IMR-90 (cell line): ENCODE measurements at regions not wholly inside any gene's neighbourhood (a gene's known extent, or its start where the extent isn't known, plus 50 kb on each side); places are given as distances from the start of the nearest gene placed in this dataset.

Source experiments
- ATAC-seq: fragments of 200-7000 bp; cut with Tn5 transposase; 2 replicates; pipeline ENCODE4 v1.9.1; 2020; ENCODE audit warnings: low read depth, mild to moderate bottlenecking, moderate library complexity
- BruUV-seq: library from RNA; stranded (reverse); fragments of 400-500 nt; replicated peaks from 2 replicates; lab custom pipeline; 2021; lab: Mats Ljungman, UMichigan
- CTCF ChIA-PET: fragments of 300-600 bp; formaldehyde crosslinking; extraction: SDS; loops from one replicate; lab custom pipeline; 2021; ENCODE audit warnings: antibody characterized with exemption; lab: Yijun Ruan, JAX
- POLR2A ChIA-PET: fragments of 300-600 bp; sonication (Branson Sonifier 250); formaldehyde crosslinking; loops from one replicate; lab custom pipeline; 2022; ENCODE audit warnings: antibody characterized with exemption; ENCODE audit not compliant: unreplicated experiment; lab: Charles Lee
- DNase-seq: peaks from one replicate; pipeline ENCODE4 v3.0.0; 2013
- H2AFZ ChIP-seq: replicated peaks from 2 replicates; pipeline ENCODE3; 2013; ENCODE audit warnings: low read length, mild to moderate bottlenecking; ENCODE audit not compliant: poor library complexity
- H2AK5ac ChIP-seq: 2 replicates; pipeline ENCODE4 v1.6.1; 2013; ENCODE audit warnings: low read depth, low read length, inconsistent platforms
- H2AK9ac ChIP-seq: replicated peaks from 2 replicates; pipeline ENCODE3; 2013; ENCODE audit warnings: mild to moderate bottlenecking, low read depth, low read length, moderate library complexity; ENCODE audit not compliant: poor library complexity
- H2BK120ac ChIP-seq: 2 replicates; pipeline ENCODE4 v1.6.1; 2013; ENCODE audit warnings: low read depth, low read length, inconsistent platforms
- H2BK15ac ChIP-seq: 3 replicates; pipeline ENCODE4 v1.6.1; 2013; ENCODE audit warnings: low read depth, low read length, inconsistent platforms
- H2BK20ac ChIP-seq: 2 replicates; pipeline ENCODE4 v1.6.1; 2013; ENCODE audit warnings: low read depth, mild to moderate bottlenecking, inconsistent platforms, low read length, moderate library complexity
- H2BK5ac ChIP-seq: 2 replicates; pipeline ENCODE4 v1.6.1; 2013; ENCODE audit warnings: mild to moderate bottlenecking, low read depth, low read length, inconsistent platforms; ENCODE audit not compliant: poor library complexity, severe bottlenecking
- H3K14ac ChIP-seq: replicated peaks from 2 replicates; pipeline ENCODE4 v1.6.1; 2013; ENCODE audit warnings: low read depth, low read length, inconsistent platforms
- H3K18ac ChIP-seq: 2 replicates; pipeline ENCODE4 v1.6.1; 2013; ENCODE audit warnings: low read depth, low read length, control low read depth
- H3K23ac ChIP-seq: 2 replicates; pipeline ENCODE4 v1.6.1; 2013; ENCODE audit warnings: low read depth, low read length, inconsistent platforms
- H3K27ac ChIP-seq: 2 replicates; pipeline ENCODE4 v1.5.1; 2013; ENCODE audit warnings: mild to moderate bottlenecking, control low read depth, low read length; ENCODE audit not compliant: insufficient read depth
- H3K27me3 ChIP-seq: 2 replicates; pipeline ENCODE4 v1.6.1; 2013; ENCODE audit warnings: low read length; ENCODE audit not compliant: control insufficient read depth, insufficient read depth
- H3K36me3 ChIP-seq: 2 replicates; pipeline ENCODE4 v1.6.1; 2013; ENCODE audit warnings: low read length, mixed read lengths; ENCODE audit not compliant: control insufficient read depth, insufficient read depth
- H3K4ac ChIP-seq: 2 replicates; pipeline ENCODE4 v1.6.1; 2013; ENCODE audit warnings: low read depth, low read length, inconsistent platforms
- H3K4me1 ChIP-seq: 2 replicates; pipeline ENCODE4 v1.6.1; 2013; ENCODE audit warnings: low read length, mixed read lengths; ENCODE audit not compliant: control insufficient read depth, insufficient read depth
- H3K4me2 ChIP-seq: 2 replicates; pipeline ENCODE4 v1.6.1; 2013; ENCODE audit warnings: low read depth, mild to moderate bottlenecking, control low read depth, low read length, moderate library complexity
- H3K4me3 ChIP-seq: 2 replicates; pipeline ENCODE4 v1.5.1; 2013; ENCODE audit warnings: low read depth, mild to moderate bottlenecking, control low read depth, low read length, moderate library complexity; ENCODE audit not compliant: insufficient read depth
- H3K56ac ChIP-seq: 2 replicates; pipeline ENCODE4 v1.6.1; 2013; ENCODE audit warnings: low read length, inconsistent platforms; ENCODE audit not compliant: insufficient read depth; ENCODE audit errors: extremely low read depth
- H3K79me1 ChIP-seq, 2 experiments: 2 replicates each; pipeline ENCODE4 v1.6.1; 2013; ENCODE audit warnings: low read length in 2 of 2, inconsistent platforms in 1 of 2, low read depth in 1 of 2
- H3K9ac ChIP-seq: 2 replicates; pipeline ENCODE4 v1.6.1; 2013; ENCODE audit warnings: low read depth, low read length, control low read depth
- H3K9me1 ChIP-seq: 2 replicates; pipeline ENCODE4 v1.6.1; 2013; ENCODE audit warnings: low read length, inconsistent platforms; ENCODE audit not compliant: insufficient read depth
- H3K9me3 ChIP-seq: 2 replicates; pipeline ENCODE4 v1.6.1; 2013; ENCODE audit warnings: low read length; ENCODE audit not compliant: control insufficient read depth, insufficient read depth
- H4K20me1 ChIP-seq: 2 replicates; pipeline ENCODE4 v1.6.1; 2013; ENCODE audit warnings: low read length, inconsistent platforms; ENCODE audit not compliant: insufficient read depth
- H4K5ac ChIP-seq: 2 replicates; pipeline ENCODE4 v1.6.1; 2013; ENCODE audit warnings: mild to moderate bottlenecking, low read depth, low read length, control low read depth
- H4K8ac ChIP-seq, 2 experiments: 2 replicates each; pipeline ENCODE4 v1.6.1; 2013; ENCODE audit warnings: low read depth in 2 of 2, low read length in 2 of 2, control low read depth in 1 of 2, inconsistent platforms in 1 of 2
- H4K91ac ChIP-seq: 2 replicates; pipeline ENCODE4 v1.6.1; 2013; ENCODE audit warnings: low read depth, low read length, inconsistent platforms; ENCODE audit not compliant: insufficient read depth
- CEBPB ChIP-seq: IDR thresholded peaks from 2 replicates; pipeline ENCODE4 v1.6.1; 2012; ENCODE audit warnings: low read depth, low read length, improper control_type of control experiment
- FOS ChIP-seq: fragments of 150-350 bp; IDR thresholded peaks from 2 replicates; pipeline ENCODE4 v1.6.1; 2016; ENCODE audit warnings: low read depth, low read length
- MAZ ChIP-seq: IDR thresholded peaks from 2 replicates; pipeline ENCODE4 v1.6.1; 2012; ENCODE audit warnings: low read depth, mild to moderate bottlenecking, low read length, improper control_type of control experiment, moderate library complexity, borderline replicate concordance
- NFE2L2 ChIP-seq: fragments of 150-350 bp; IDR thresholded peaks from 2 replicates; pipeline ENCODE4 v1.6.1; 2016; ENCODE audit warnings: low read depth, mild to moderate bottlenecking, low read length
- RAD21 ChIP-seq: IDR thresholded peaks from 2 replicates; pipeline ENCODE4 v1.6.1; 2012; ENCODE audit warnings: low read length, improper control_type of control experiment
- dilution Hi-C: fragments of 300-500 bp; cut with HindIII; formaldehyde crosslinking; loops from one replicate; pipeline ENCODE4 v1.14.3; 2018; ENCODE audit warnings: low sequenced_read_pairs; ENCODE audit not compliant: unreplicated experiment
- in situ Hi-C: fragments of 300-500 bp; cut with MboI; formaldehyde crosslinking; loops from 3 replicates; pipeline ENCODE4 v1.14.3; 2019; ENCODE audit warnings: low sequenced_read_pairs, inconsistent platforms, mixed read lengths
- intact Hi-C: fragments of 100-400 bp; cut with micrococcal nuclease; formaldehyde crosslinking; loops from 2 replicates; pipeline ENCODE4 v1.10.0; 2022

GRCh38 chr11:92401520-92401919, 176.9 kb downstream of the FAT3 start:
- no peak overlapping the region for H2BK120ac ChIP-seq
- H4K8ac ChIP-seq = no peak overlapping the region
- TF ChIP-seq RAD21 (no peak), FOS (no peak), MAZ (no peak), CEBPB (no peak), NFE2L2 (no peak)
- no peak overlapping the region for H3K4ac ChIP-seq
- dilution Hi-C loops (no loop called here), in situ Hi-C loops (no loop called here), intact Hi-C loops (no loop called here)
- H3K56ac ChIP-seq = no peak overlapping the region
- ATAC-seq = no peak
- H3K4me2 ChIP-seq = no peak overlapping the region
- no peaks in the 10 kb centered on the region for H3K9me1 ChIP-seq
- H3K79me1 ChIP-seq = no peaks in the 10 kb centered on the region
- ChIA-PET CTCF (interaction anchor here (0.6 kb wide), 1 partner anchor 363 kb away, joined by 4 read pairs; no protein-coding TSS in a partner anchor), POLR2A (no interaction called here)
- H2AFZ ChIP-seq = no peak overlapping the region
- no peak overlapping the region for H3K4me3 ChIP-seq
- H3K9ac ChIP-seq = no peak overlapping the region
- no peak overlapping the region for H4K5ac ChIP-seq
- no peak overlapping the region for H2BK5ac ChIP-seq
- no peaks in the 10 kb centered on the region for H3K27me3 ChIP-seq
- no peaks in the 10 kb centered on the region for H3K4me1 ChIP-seq
- no peak for DNase-seq
- H3K9me3 ChIP-seq = no peaks in the 10 kb centered on the region
- no peaks in the 10 kb centered on the region for H3K36me3 ChIP-seq
- H4K91ac ChIP-seq = no peak overlapping the region
- H2BK20ac ChIP-seq = no peak overlapping the region
- H3K18ac ChIP-seq = no peak overlapping the region
- BruUV-seq = no TSS peak
- H3K14ac ChIP-seq = no peak overlapping the region
- H2AK9ac ChIP-seq = no peak overlapping the region
- no peak overlapping the region for H2AK5ac ChIP-seq
- no peaks in the 10 kb centered on the region for H4K20me1 ChIP-seq
- no peak overlapping the region for H3K23ac ChIP-seq
- H2BK15ac ChIP-seq = no peak overlapping the region
- no peak overlapping the region for H3K27ac ChIP-seq
